ENCODE measurements at regions not wholly inside any gene's neighbourhood (a gene's known extent, or its start where the extent isn't known, plus 50 kb on each side); places are given as distances from the start of the nearest gene placed in this dataset.

- TF ChIP-seq, protein P1, sequence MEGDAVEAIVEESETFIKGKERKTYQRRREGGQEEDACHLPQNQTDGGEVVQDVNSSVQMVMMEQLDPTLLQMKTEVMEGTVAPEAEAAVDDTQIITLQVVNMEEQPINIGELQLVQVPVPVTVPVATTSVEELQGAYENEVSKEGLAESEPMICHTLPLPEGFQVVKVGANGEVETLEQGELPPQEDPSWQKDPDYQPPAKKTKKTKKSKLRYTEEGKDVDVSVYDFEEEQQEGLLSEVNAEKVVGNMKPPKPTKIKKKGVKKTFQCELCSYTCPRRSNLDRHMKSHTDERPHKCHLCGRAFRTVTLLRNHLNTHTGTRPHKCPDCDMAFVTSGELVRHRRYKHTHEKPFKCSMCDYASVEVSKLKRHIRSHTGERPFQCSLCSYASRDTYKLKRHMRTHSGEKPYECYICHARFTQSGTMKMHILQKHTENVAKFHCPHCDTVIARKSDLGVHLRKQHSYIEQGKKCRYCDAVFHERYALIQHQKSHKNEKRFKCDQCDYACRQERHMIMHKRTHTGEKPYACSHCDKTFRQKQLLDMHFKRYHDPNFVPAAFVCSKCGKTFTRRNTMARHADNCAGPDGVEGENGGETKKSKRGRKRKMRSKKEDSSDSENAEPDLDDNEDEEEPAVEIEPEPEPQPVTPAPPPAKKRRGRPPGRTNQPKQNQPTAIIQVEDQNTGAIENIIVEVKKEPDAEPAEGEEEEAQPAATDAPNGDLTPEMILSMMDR (conservative IDR thresholded peaks at IDR 0.05 in 1 of 2, IDR thresholded peaks at IDR 0.05 in 1 of 2; ENCODE audit: low read depth in 1 of 2, low read length in 2 of 2): no peak
- no peak for TF ChIP-seq EZH2 (IDR thresholded peaks at IDR 0.05; ENCODE audit: low read length, missing control alignments)
Observed at GRCh38 chr15:91547356-91547755, 306.2 kb upstream of the SLCO3A1 start.
